Fibroblast of peridontal ligament (primary cell): ENCODE measurements at regions not wholly inside any gene's neighbourhood (a gene's known extent, or its start where the extent isn't known, plus 50 kb on each side); places are given as distances from the start of the nearest gene placed in this dataset.

Experiments
- DNase-seq: peaks from one replicate; pipeline ENCODE4 v3.0.0-alpha.2; 2010; ENCODE audit errors: extremely low read depth

- peak; percentile 95 for DNase-seq
Observed at GRCh38 chr2:236871500-236872001, 214.1 kb upstream of the COPS8 start.

- no peak for DNase-seq
Observed at GRCh38 chr2:236872015-236872414, 213.7 kb upstream of the COPS8 start.

GRCh38 chr2:236872981-236873380 lies 212.7 kb upstream of the COPS8 start:
- no peak for DNase-seq

GRCh38 chr2:236873636-236874035 lies 212.1 kb upstream of the COPS8 start:
- DNase-seq: peak; percentile 34

- no peak for DNase-seq
Observed at GRCh38 chr2:236874866-236875481, 210.7 kb upstream of the COPS8 start.

GRCh38 chr2:236875906-236876505 lies 209.7 kb upstream of the COPS8 start:
- no peak for DNase-seq

- no peak for DNase-seq
Observed at GRCh38 chr2:236876642-236877041, 209.0 kb upstream of the COPS8 start.

GRCh38 chr2:236877972-236878371 lies 207.7 kb upstream of the COPS8 start:
- no peak for DNase-seq

GRCh38 chr2:236879416-236879963 lies 206.2 kb upstream of the COPS8 start:
- DNase-seq: no peak

GRCh38 chr2:236882074-236882473 lies 203.6 kb upstream of the COPS8 start:
- DNase-seq: no peak

GRCh38 chr2:236882930-236883329 lies 202.8 kb upstream of the COPS8 start:
- no peak for DNase-seq

GRCh38 chr2:236883819-236884218 lies 201.9 kb upstream of the COPS8 start:
- DNase-seq: no peak

- no peak for DNase-seq
Observed at GRCh38 chr2:236884569-236885175, 201.0 kb upstream of the COPS8 start.

GRCh38 chr2:236886456-236886855 lies 199.2 kb upstream of the COPS8 start:
- no peak for DNase-seq

- peak; percentile 79 for DNase-seq
Observed at GRCh38 chr2:236887531-236887930, 198.2 kb upstream of the COPS8 start.

- no peak for DNase-seq
Observed at GRCh38 chr2:236887953-236888793, 197.5 kb upstream of the COPS8 start.

GRCh38 chr2:236888794-236889780 lies 196.6 kb upstream of the COPS8 start:
- no peak for DNase-seq

GRCh38 chr2:236889791-236890704 lies 195.6 kb upstream of the COPS8 start:
- DNase-seq: no peak

- DNase-seq: no peak
Observed at GRCh38 chr2:236892721-236893120, 193.0 kb upstream of the COPS8 start.

GRCh38 chr2:236894791-236895190 lies 190.9 kb upstream of the COPS8 start:
- DNase-seq: no peak
